ENCODE measurements at regions not wholly inside any gene's neighbourhood (a gene's known extent, or its start where the extent isn't known, plus 50 kb on each side); places are given as distances from the start of the nearest gene placed in this dataset.

DNA sequence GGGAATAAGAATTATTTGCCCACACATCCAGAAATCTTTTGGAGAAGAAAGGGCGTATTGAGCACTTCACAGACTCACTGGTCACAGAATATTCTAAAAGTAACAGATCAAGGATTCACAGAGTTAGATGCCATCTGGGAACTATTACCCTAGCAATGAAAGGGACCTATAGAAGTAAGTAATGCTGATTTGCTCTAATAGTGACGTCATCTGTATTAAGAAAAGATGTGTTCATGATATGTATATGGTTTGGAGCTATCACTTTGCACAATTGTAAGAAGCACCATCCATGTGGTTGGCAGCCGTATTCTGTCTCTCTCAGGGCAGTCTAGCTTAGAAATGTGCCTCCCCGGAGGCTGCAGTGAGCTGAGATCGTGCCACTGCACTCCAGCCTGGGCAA, 52.8 kb upstream of the SV2C start:
- Histone ChIP-seq H3K4me1 (ENCODE audit: control insufficient read depth, insufficient read depth, low read length) (no peaks in the 10 kb centered on the region), H2AFZ (ENCODE audit: control insufficient read depth, low read depth, low read length) (no peak overlapping the region), H3K27ac (ENCODE audit: control insufficient read depth, insufficient read depth) (no peak overlapping the region), H3K9me3 (replicated peaks; ENCODE audit: control insufficient read depth, insufficient read depth, low read length) (no peaks in the 10 kb centered on the region), H3K4me2 (ENCODE audit: control insufficient read depth, insufficient read depth) (no peak overlapping the region), H3K4me3 (no peak overlapping the region), H3K79me2 (ENCODE audit: control insufficient read depth, insufficient read depth, low read length) (no peaks in the 10 kb centered on the region), H3K9ac (ENCODE audit: control insufficient read depth, insufficient read depth, low read length) (no peak overlapping the region), H4K20me1 (ENCODE audit: control insufficient read depth, insufficient read depth) (no peaks in the 10 kb centered on the region), H3K27me3 (replicated peaks in 1 of 2; ENCODE audit: control insufficient read depth in 2 of 2, insufficient read depth in 2 of 2, low read length in 1 of 2) (no peaks in the 10 kb centered on the region; a peak in 1 of 4 replicates), H3K36me3 (ENCODE audit: control insufficient read depth in 2 of 2, insufficient read depth in 2 of 2, low read length in 1 of 2) (no peaks in the 10 kb centered on the region)
- in situ Hi-C loops (cut with MboI) (no loop called here), intact Hi-C loops (cut with micrococcal nuclease; ENCODE audit: unreplicated experiment) (no loop called here)
- no TSS peak for BruUV-seq (replicated peaks)
- ChIA-PET POLR2A (no interaction called here), RAD21 (ENCODE audit: unreplicated experiment) (no interaction called here), SMC1A (ENCODE audit: uncharacterized antibody, unreplicated experiment) (no interaction called here), CTCF (no interaction called here)
- ATAC-seq (no peak; the same call in 2 of the 3 replicates), DNase-seq (ENCODE audit: low read depth, low spot score) (no peak), FAIRE-seq (no peak)
- 7% methylated on average over 5 of the region's 5 CpGs for WGBS (ENCODE audit: insufficient coverage, insufficient replicate concordance, low lambda C conversion rate, missing lambda C conversion rate)
- TF ChIP-seq ATF7 (IDR thresholded peaks at IDR 0.05; ENCODE audit: low read depth): peak; percentile 81
- TF ChIP-seq ZNF207 (IDR thresholded peaks at IDR 0.05; ENCODE audit: borderline replicate concordance): no peak

DNA sequence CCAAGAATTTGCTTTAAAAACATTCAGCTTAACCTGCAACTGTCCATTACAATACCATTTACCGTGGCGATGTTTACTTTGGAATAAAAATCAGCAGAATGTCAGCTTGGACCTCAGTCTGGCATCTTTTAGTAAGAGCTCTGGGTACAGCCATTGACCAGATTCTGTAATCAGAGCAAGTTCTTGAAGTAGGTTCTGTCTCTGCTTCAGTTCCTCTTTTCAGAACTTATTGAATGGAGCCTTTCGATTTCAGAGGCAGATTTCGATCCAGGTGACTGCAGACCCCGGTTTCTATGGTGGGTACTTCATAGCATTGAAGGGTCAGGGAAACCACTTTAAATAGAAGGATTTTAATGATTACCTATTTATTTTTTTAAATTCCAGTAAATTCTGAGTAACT, 53.4 kb upstream of the SV2C start:
- RAD21 ChIA-PET (ENCODE audit: unreplicated experiment): no interaction called here
- no peaks in the 10 kb centered on the region for H3K9me3 ChIP-seq (replicated peaks; ENCODE audit: control insufficient read depth, insufficient read depth, low read length)
- CTCF ChIA-PET: no interaction called here
- BruUV-seq (replicated peaks): no TSS peak
- H3K27me3 ChIP-seq (replicated peaks in 1 of 2; ENCODE audit: control insufficient read depth in 2 of 2, insufficient read depth in 2 of 2, low read length in 1 of 2): no peaks in the 10 kb centered on the region; a peak in 2 of 4 replicates
- WGBS (ENCODE audit: insufficient coverage, insufficient replicate concordance, low lambda C conversion rate, missing lambda C conversion rate): 94% methylated on average over 5 of the region's 5 CpGs
- POLR2A ChIA-PET: no interaction called here
- H2AFZ ChIP-seq (ENCODE audit: control insufficient read depth, low read depth, low read length): no peak overlapping the region
- in situ Hi-C loops (cut with MboI): no loop called here
- H3K9ac ChIP-seq (ENCODE audit: control insufficient read depth, insufficient read depth, low read length): no peak overlapping the region
- intact Hi-C loops (cut with micrococcal nuclease; ENCODE audit: unreplicated experiment): no loop called here
- TF ChIP-seq SPI1 (IDR thresholded peaks at IDR 0.05; ENCODE audit: borderline replicate concordance, insufficient read depth, low read depth, low read length) (peak; percentile 88), SREBF2 (IDR thresholded peaks at IDR 0.05; ENCODE audit: low read length) (no peak)
- ATAC-seq (peak; percentile 81), FAIRE-seq (peak; percentile 38), DNase-seq (ENCODE audit: low read depth, low spot score) (no peak)
- no peaks in the 10 kb centered on the region for H4K20me1 ChIP-seq (ENCODE audit: control insufficient read depth, insufficient read depth)
- H3K4me3 ChIP-seq: no peak overlapping the region
- H3K36me3 ChIP-seq (ENCODE audit: control insufficient read depth in 2 of 2, insufficient read depth in 2 of 2, low read length in 1 of 2): no peaks in the 10 kb centered on the region
- SMC1A ChIA-PET (ENCODE audit: uncharacterized antibody, unreplicated experiment): no interaction called here
- no peaks in the 10 kb centered on the region for H3K4me1 ChIP-seq (ENCODE audit: control insufficient read depth, insufficient read depth, low read length)
- no peak overlapping the region for H3K4me2 ChIP-seq (ENCODE audit: control insufficient read depth, insufficient read depth)
- H3K27ac ChIP-seq (ENCODE audit: control insufficient read depth, insufficient read depth): no peak overlapping the region
- H3K79me2 ChIP-seq (ENCODE audit: control insufficient read depth, insufficient read depth, low read length): no peaks in the 10 kb centered on the region
